Calu3 (cell line): ENCODE measurements at regions not wholly inside any gene's neighbourhood (a gene's known extent, or its start where the extent isn't known, plus 50 kb on each side); places are given as distances from the start of the nearest gene placed in this dataset.

ENCODE experiments used
- BruUV-seq: library from RNA; stranded (reverse); fragments of 400-500 nt; replicated peaks from 2 replicates; lab custom pipeline; 2021; lab: Mats Ljungman, UMichigan
- CTCF ChIA-PET: fragments of 300-600 bp; sonication (Branson Sonifier 250); formaldehyde crosslinking; loops from one replicate; lab custom pipeline; 2022; ENCODE audit warnings: antibody characterized with exemption; lab: Charles Lee
- DNase-seq: peaks from one replicate; pipeline ENCODE4 v3.0.0; 2022
- H3K27ac Mint-ChIP-seq: one replicate; pipeline ENCODE4 v1.8.0; 2022; ENCODE audit warnings: mixed read lengths; ENCODE audit not compliant: unreplicated experiment
- H3K27me3 Mint-ChIP-seq: one replicate; pipeline ENCODE4 v1.8.0; 2022; ENCODE audit warnings: mixed read lengths; ENCODE audit not compliant: unreplicated experiment
- H3K36me3 Mint-ChIP-seq: one replicate; pipeline ENCODE4 v1.8.0; 2022; ENCODE audit warnings: mild to moderate bottlenecking, moderate library complexity, mixed read lengths; ENCODE audit not compliant: insufficient read depth, unreplicated experiment
- H3K4me1 Mint-ChIP-seq: one replicate; pipeline ENCODE4 v1.8.0; 2022; ENCODE audit warnings: mild to moderate bottlenecking, low read depth, mixed read lengths; ENCODE audit not compliant: unreplicated experiment
- H3K4me3 Mint-ChIP-seq: one replicate; pipeline ENCODE4 v1.8.0; 2022; ENCODE audit warnings: mild to moderate bottlenecking, low read depth, moderate library complexity, mixed read lengths; ENCODE audit not compliant: unreplicated experiment
- H3K9me3 Mint-ChIP-seq: one replicate; pipeline ENCODE4 v1.8.0; 2022; ENCODE audit warnings: low read depth, mixed read lengths; ENCODE audit not compliant: unreplicated experiment
- intact Hi-C: fragments of 100-400 bp; cut with micrococcal nuclease; formaldehyde crosslinking; loops from one replicate; pipeline ENCODE4 v1.10.0; 2022; ENCODE audit not compliant: unreplicated experiment
- TF ChIP-seq, protein P1 (sequence below): fragments of 200-600 bp; IDR thresholded peaks from one replicate; pipeline ENCODE4 v1.8.0; 2022; ENCODE audit warnings: antibody characterized with exemption; ENCODE audit not compliant: unreplicated experiment

GRCh38 chr7:41222746-41223145 is 480.1 kb downstream of the INHBA start:
- CTCF ChIA-PET = no interaction called here
- intact Hi-C loops = no loop called here
- H3K27ac Mint-ChIP-seq = peak overlapping the region; percentile 31
- TF ChIP-seq, protein P1, sequence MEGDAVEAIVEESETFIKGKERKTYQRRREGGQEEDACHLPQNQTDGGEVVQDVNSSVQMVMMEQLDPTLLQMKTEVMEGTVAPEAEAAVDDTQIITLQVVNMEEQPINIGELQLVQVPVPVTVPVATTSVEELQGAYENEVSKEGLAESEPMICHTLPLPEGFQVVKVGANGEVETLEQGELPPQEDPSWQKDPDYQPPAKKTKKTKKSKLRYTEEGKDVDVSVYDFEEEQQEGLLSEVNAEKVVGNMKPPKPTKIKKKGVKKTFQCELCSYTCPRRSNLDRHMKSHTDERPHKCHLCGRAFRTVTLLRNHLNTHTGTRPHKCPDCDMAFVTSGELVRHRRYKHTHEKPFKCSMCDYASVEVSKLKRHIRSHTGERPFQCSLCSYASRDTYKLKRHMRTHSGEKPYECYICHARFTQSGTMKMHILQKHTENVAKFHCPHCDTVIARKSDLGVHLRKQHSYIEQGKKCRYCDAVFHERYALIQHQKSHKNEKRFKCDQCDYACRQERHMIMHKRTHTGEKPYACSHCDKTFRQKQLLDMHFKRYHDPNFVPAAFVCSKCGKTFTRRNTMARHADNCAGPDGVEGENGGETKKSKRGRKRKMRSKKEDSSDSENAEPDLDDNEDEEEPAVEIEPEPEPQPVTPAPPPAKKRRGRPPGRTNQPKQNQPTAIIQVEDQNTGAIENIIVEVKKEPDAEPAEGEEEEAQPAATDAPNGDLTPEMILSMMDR = no peak
- no peaks in the 10 kb centered on the region for H3K36me3 Mint-ChIP-seq
- no TSS peak for BruUV-seq
- no peak overlapping the region for H3K4me3 Mint-ChIP-seq
- peaks cover 6% of the 10 kb centered on the region for H3K9me3 Mint-ChIP-seq
- H3K4me1 Mint-ChIP-seq = peaks cover 13% of the 10 kb centered on the region
- no peaks in the 10 kb centered on the region for H3K27me3 Mint-ChIP-seq
- DNase-seq = no peak

- Mint-ChIP-seq H3K9me3 (peaks cover 8% of the 10 kb centered on the region), H3K27ac (no peak overlapping the region), H3K4me1 (peaks cover 13% of the 10 kb centered on the region), H3K36me3 (no peaks in the 10 kb centered on the region), H3K27me3 (no peaks in the 10 kb centered on the region), H3K4me3 (no peak overlapping the region)
- TF ChIP-seq, protein P1 = no peak
- CTCF ChIA-PET = interaction anchor here (1.0 kb wide), 1 partner anchor 31 kb away, joined by 3 read pairs; no protein-coding TSS in a partner anchor
- BruUV-seq = no TSS peak
- no peak for DNase-seq
- intact Hi-C loops = no loop called here
Measured at GRCh38 chr7:41220266-41220665, 482.6 kb downstream of the INHBA start.

DNA sequence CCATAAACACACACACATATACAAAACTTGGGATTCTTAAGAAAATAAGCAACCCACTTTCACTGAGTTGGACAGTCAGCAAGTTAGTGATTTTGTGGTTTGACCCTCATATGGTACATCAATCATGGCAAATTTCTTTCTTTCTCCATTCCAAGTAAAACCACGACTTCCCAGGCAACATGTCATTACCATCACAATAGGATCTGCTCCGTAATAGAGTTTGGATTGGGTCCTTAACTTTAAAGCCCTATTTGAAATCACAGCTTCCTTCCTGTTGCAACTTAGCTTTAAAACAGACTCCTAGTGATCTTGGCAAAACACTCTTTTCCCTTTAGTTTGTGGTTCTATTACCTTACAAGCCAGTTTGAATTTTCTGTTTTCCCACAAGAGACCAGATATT is 483.6 kb downstream of the INHBA start:
- H3K36me3 Mint-ChIP-seq = no peaks in the 10 kb centered on the region
- CTCF ChIA-PET = no interaction called here
- no peak for DNase-seq
- TF ChIP-seq, protein P1 = no peak
- H3K27ac Mint-ChIP-seq = no peak overlapping the region
- BruUV-seq = no TSS peak
- intact Hi-C loops = no loop called here
- peaks cover 10% of the 10 kb centered on the region for H3K9me3 Mint-ChIP-seq
- H3K4me3 Mint-ChIP-seq = no peak overlapping the region
- peaks cover 13% of the 10 kb centered on the region for H3K4me1 Mint-ChIP-seq
- H3K27me3 Mint-ChIP-seq = no peaks in the 10 kb centered on the region

DNA sequence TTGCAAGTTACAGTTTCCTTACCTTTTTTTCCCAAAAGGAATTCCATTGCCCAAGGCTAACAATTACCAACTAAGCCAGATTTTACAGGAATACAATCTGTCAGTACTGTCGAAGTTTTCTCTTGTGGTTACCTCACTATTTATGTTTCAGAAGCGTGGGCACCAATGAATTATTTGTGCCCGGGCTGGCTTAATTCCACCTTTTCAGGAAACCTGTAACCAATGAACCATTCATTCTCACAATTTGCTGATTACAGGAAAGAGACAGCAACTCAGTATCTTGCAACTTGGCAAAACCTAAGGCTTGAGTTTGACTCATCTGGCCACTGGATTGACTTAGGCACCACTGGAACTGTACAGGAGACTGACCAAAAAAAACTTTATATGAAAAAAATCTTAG is 485.6 kb downstream of the INHBA start:
- H3K9me3 Mint-ChIP-seq = peaks cover 6% of the 10 kb centered on the region
- H3K4me3 Mint-ChIP-seq = no peak overlapping the region
- H3K36me3 Mint-ChIP-seq = no peaks in the 10 kb centered on the region
- no peak for DNase-seq
- TF ChIP-seq, protein P1 = no peak
- BruUV-seq = no TSS peak
- peaks cover 5% of the 10 kb centered on the region for H3K4me1 Mint-ChIP-seq
- intact Hi-C loops = no loop called here
- CTCF ChIA-PET = no interaction called here
- no peak overlapping the region for H3K27ac Mint-ChIP-seq
- H3K27me3 Mint-ChIP-seq = no peaks in the 10 kb centered on the region
